ENCODE measurements at regions not wholly inside any gene's neighbourhood (a gene's known extent, or its start where the extent isn't known, plus 50 kb on each side); places are given as distances from the start of the nearest gene placed in this dataset.

- no peak overlapping the region for H3K9ac ChIP-seq (ENCODE audit: low read length)
- ChIA-PET CTCF (no interaction called here), POLR2A (ENCODE audit: unreplicated experiment) (no interaction called here)
- H3K27ac ChIP-seq (ENCODE audit: low read length) = no peak overlapping the region
- H3K4me1 ChIP-seq (ENCODE audit: insufficient read depth, low read length) = no peaks in the 10 kb centered on the region
- TF ChIP-seq, protein P1, sequence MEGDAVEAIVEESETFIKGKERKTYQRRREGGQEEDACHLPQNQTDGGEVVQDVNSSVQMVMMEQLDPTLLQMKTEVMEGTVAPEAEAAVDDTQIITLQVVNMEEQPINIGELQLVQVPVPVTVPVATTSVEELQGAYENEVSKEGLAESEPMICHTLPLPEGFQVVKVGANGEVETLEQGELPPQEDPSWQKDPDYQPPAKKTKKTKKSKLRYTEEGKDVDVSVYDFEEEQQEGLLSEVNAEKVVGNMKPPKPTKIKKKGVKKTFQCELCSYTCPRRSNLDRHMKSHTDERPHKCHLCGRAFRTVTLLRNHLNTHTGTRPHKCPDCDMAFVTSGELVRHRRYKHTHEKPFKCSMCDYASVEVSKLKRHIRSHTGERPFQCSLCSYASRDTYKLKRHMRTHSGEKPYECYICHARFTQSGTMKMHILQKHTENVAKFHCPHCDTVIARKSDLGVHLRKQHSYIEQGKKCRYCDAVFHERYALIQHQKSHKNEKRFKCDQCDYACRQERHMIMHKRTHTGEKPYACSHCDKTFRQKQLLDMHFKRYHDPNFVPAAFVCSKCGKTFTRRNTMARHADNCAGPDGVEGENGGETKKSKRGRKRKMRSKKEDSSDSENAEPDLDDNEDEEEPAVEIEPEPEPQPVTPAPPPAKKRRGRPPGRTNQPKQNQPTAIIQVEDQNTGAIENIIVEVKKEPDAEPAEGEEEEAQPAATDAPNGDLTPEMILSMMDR (conservative IDR thresholded peaks at IDR 0.05; ENCODE audit: low read depth, low read length) = no peak
- TF ChIP-seq EZH2 (IDR thresholded peaks at IDR 0.05; ENCODE audit: low read length, unreplicated experiment) (no peak), EZH2phosphoT487 (IDR thresholded peaks at IDR 0.05; ENCODE audit: borderline replicate concordance, low read length) (no peak)
- H2AFZ ChIP-seq (ENCODE audit: low read length) = no peak overlapping the region
- no peaks in the 10 kb centered on the region for H3K36me3 ChIP-seq (ENCODE audit: low read depth, low read length)
- H3K9me2 ChIP-seq (replicated peaks; ENCODE audit: low read length) = no peaks in the 10 kb centered on the region
- H3K4me2 ChIP-seq (ENCODE audit: low read length) = no peak overlapping the region
- H3F3A ChIP-seq (ENCODE audit: low read length, unreplicated experiment) = no peaks in the 10 kb centered on the region
- intact Hi-C loops (cut with micrococcal nuclease) = no loop called here
- H3K4me3 ChIP-seq (ENCODE audit: low read length) = no peak overlapping the region
- no peaks in the 10 kb centered on the region for H3K27me3 ChIP-seq (ENCODE audit: low read length)
- no peak for DNase-seq
- no peaks in the 10 kb centered on the region for H4K20me1 ChIP-seq (ENCODE audit: low read length)
- BruUV-seq (replicated peaks) = no TSS peak
- ATAC-seq = no peak
- H3K79me2 ChIP-seq (ENCODE audit: low read length) = no peaks in the 10 kb centered on the region
- 0 out of 2 replicates have a peak, but pooled peaks cover 4% of the 10 kb centered on the region for H3K9me3 ChIP-seq (ENCODE audit: low read length)
Measured at GRCh38 chrX:113950081-113950678, 633.7 kb upstream of the HTR2C start.

GRCh38 chrX:113947548-113947947, 636.3 kb upstream of the HTR2C start:
- Histone ChIP-seq H3K9ac (ENCODE audit: low read length) (no peak overlapping the region), H3K27ac (ENCODE audit: low read length) (no peak overlapping the region), H4K20me1 (ENCODE audit: low read length) (no peaks in the 10 kb centered on the region), H3K4me1 (ENCODE audit: insufficient read depth, low read length) (no peaks in the 10 kb centered on the region), H3K4me3 (ENCODE audit: low read length) (no peak overlapping the region), H3K4me2 (ENCODE audit: low read length) (no peak overlapping the region), H2AFZ (ENCODE audit: low read length) (no peak overlapping the region), H3K36me3 (ENCODE audit: low read depth, low read length) (no peaks in the 10 kb centered on the region), H3K9me2 (replicated peaks; ENCODE audit: low read length) (no peaks in the 10 kb centered on the region), H3K27me3 (ENCODE audit: low read length) (no peaks in the 10 kb centered on the region), H3K9me3 (ENCODE audit: low read length) (0 out of 2 replicates have a peak, but pooled peaks cover 2% of the 10 kb centered on the region), H3F3A (ENCODE audit: low read length, unreplicated experiment) (no peaks in the 10 kb centered on the region), H3K79me2 (ENCODE audit: low read length) (no peaks in the 10 kb centered on the region)
- ATAC-seq (no peak), DNase-seq (no peak)
- TF ChIP-seq, protein P1 (conservative IDR thresholded peaks at IDR 0.05; ENCODE audit: low read depth, low read length) = 0 out of 2 replicates have a peak, but pooled peaks have one; percentile 19
- no peak for TF ChIP-seq EZH2 (IDR thresholded peaks at IDR 0.05; ENCODE audit: low read length, unreplicated experiment)
- intact Hi-C loops (cut with micrococcal nuclease) = no loop called here
- ChIA-PET CTCF (no interaction called here), POLR2A (ENCODE audit: unreplicated experiment) (no interaction called here)
- no TSS peak for BruUV-seq (replicated peaks)

- H3K27ac ChIP-seq (ENCODE audit: low read length) = no peak overlapping the region
- no peak for ATAC-seq
- H3K4me1 ChIP-seq (ENCODE audit: insufficient read depth, low read length) = no peaks in the 10 kb centered on the region
- no peaks in the 10 kb centered on the region for H3F3A ChIP-seq (ENCODE audit: low read length, unreplicated experiment)
- no TSS peak for BruUV-seq (replicated peaks)
- H3K4me2 ChIP-seq (ENCODE audit: low read length) = no peak overlapping the region
- no peaks in the 10 kb centered on the region for H3K79me2 ChIP-seq (ENCODE audit: low read length)
- TF ChIP-seq EZH2phosphoT487 (IDR thresholded peaks at IDR 0.05; ENCODE audit: borderline replicate concordance, low read length) (no peak), EZH2 (IDR thresholded peaks at IDR 0.05; ENCODE audit: low read length, unreplicated experiment) (no peak)
- TF ChIP-seq, protein P1 (conservative IDR thresholded peaks at IDR 0.05; ENCODE audit: low read depth, low read length) = no peak
- no peak overlapping the region for H2AFZ ChIP-seq (ENCODE audit: low read length)
- intact Hi-C loops (cut with micrococcal nuclease) = no loop called here
- no peaks in the 10 kb centered on the region for H3K9me3 ChIP-seq (ENCODE audit: low read length)
- no peaks in the 10 kb centered on the region for H4K20me1 ChIP-seq (ENCODE audit: low read length)
- no peaks in the 10 kb centered on the region for H3K36me3 ChIP-seq (ENCODE audit: low read depth, low read length)
- CTCF ChIA-PET = interaction anchor here (0.6 kb wide), 1 partner anchor 597 kb away, joined by 4 read pairs; no protein-coding TSS in a partner anchor
- no peaks in the 10 kb centered on the region for H3K27me3 ChIP-seq (ENCODE audit: low read length)
- no peak overlapping the region for H3K9ac ChIP-seq (ENCODE audit: low read length)
- H3K9me2 ChIP-seq (replicated peaks; ENCODE audit: low read length) = no peaks in the 10 kb centered on the region
- POLR2A ChIA-PET (ENCODE audit: unreplicated experiment) = no interaction called here
- DNase-seq = no peak
- no peak overlapping the region for H3K4me3 ChIP-seq (ENCODE audit: low read length)
Measured at GRCh38 chrX:113935518-113935917, 648.4 kb upstream of the HTR2C start.
